Astrocyte (in vitro differentiated cells and primary cell): ENCODE measurements at regions not wholly inside any gene's neighbourhood (a gene's known extent, or its start where the extent isn't known, plus 50 kb on each side); places are given as distances from the start of the nearest gene placed in this dataset.

ENCODE experiments used
- CTCF ChIP-seq: IDR thresholded peaks from 2 replicates; pipeline ENCODE4 v1.5.1; 2011; ENCODE audit warnings: low read depth, mild to moderate bottlenecking, inconsistent platforms, low read length, moderate library complexity; ENCODE audit not compliant: insufficient read depth
- EZH2 ChIP-seq: IDR thresholded peaks from 2 replicates; pipeline ENCODE4 v1.6.1; 2012; ENCODE audit warnings: mild to moderate bottlenecking, low read length, inconsistent platforms; ENCODE audit not compliant: insufficient read depth

- TF ChIP-seq CTCF (no peak), EZH2 (no peak)
Measured at GRCh38 chr10:33552290-33552689, 217.8 kb upstream of the NRP1 start.
